SK-N-SH (cell line): ENCODE measurements at regions not wholly inside any gene's neighbourhood (a gene's known extent, or its start where the extent isn't known, plus 50 kb on each side); places are given as distances from the start of the nearest gene placed in this dataset.

ENCODE experiments used
- CTCF ChIP-seq: fragments of 200-600 bp; sonication (generic); IDR thresholded peaks from 2 replicates; pipeline ENCODE4 v1.6.1; 2017; ENCODE audit warnings: antibody characterized with exemption, mild to moderate bottlenecking, moderate library complexity
- EZH2phosphoT487 ChIP-seq: fragments of 200-600 bp; sonication (generic); IDR thresholded peaks from 2 replicates; pipeline ENCODE4 v1.6.1; 2017; ENCODE audit warnings: low read depth, mixed run types, mild to moderate bottlenecking, antibody characterized with exemption, moderate library complexity, borderline replicate concordance
- GABPA ChIP-seq: IDR thresholded peaks from 2 replicates; pipeline ENCODE4 v1.4.0; 2012; ENCODE audit warnings: low read depth, mild to moderate bottlenecking
- JUND ChIP-seq: IDR thresholded peaks from 2 replicates; pipeline ENCODE4 v1.4.0; 2012
- NFIC ChIP-seq: IDR thresholded peaks from 2 replicates; pipeline ENCODE4 v1.4.0; 2012; ENCODE audit warnings: borderline replicate concordance
- POLR2AphosphoS5 ChIP-seq: IDR thresholded peaks from 2 replicates; pipeline ENCODE4 v1.6.1; 2012; ENCODE audit warnings: low read depth, low read length
- RAD21 ChIP-seq: IDR thresholded peaks from 2 replicates; pipeline ENCODE4 v1.6.1; 2012; ENCODE audit warnings: mild to moderate bottlenecking, low read length
- RCOR1 ChIP-seq: fragments of 150-350 bp; IDR thresholded peaks from 2 replicates; pipeline ENCODE4 v1.6.1; 2017; ENCODE audit warnings: antibody characterized with exemption, low read length
- REST ChIP-seq: IDR thresholded peaks from 2 replicates; pipeline ENCODE4 v1.6.1; 2012; ENCODE audit warnings: mild to moderate bottlenecking, low read depth, low read length, moderate library complexity
- SIN3A ChIP-seq: IDR thresholded peaks from 2 replicates; pipeline ENCODE4 v1.6.1; 2012; ENCODE audit warnings: low read depth, mild to moderate bottlenecking, low read length, moderate library complexity, borderline replicate concordance
- USF1 ChIP-seq: IDR thresholded peaks from 2 replicates; pipeline ENCODE4 v1.4.0; 2012; ENCODE audit warnings: low read depth, borderline replicate concordance
- YY1 ChIP-seq: IDR thresholded peaks from 2 replicates; pipeline ENCODE4 v1.4.0; 2012; ENCODE audit warnings: low read depth, mild to moderate bottlenecking
- ZBTB33 ChIP-seq: IDR thresholded peaks from 2 replicates; pipeline ENCODE4 v1.4.0; 2012; ENCODE audit warnings: low read depth, borderline replicate concordance

GRCh38 chr5:174404848-174405247 is 319.5 kb upstream of the MSX2 start:
- no peak for TF ChIP-seq EZH2phosphoT487
- no peak for TF ChIP-seq SIN3A
- TF ChIP-seq USF1: no peak
- TF ChIP-seq CTCF: no peak
- TF ChIP-seq GABPA: no peak
- TF ChIP-seq ZBTB33: no peak
- no peak for TF ChIP-seq RAD21
- TF ChIP-seq NFIC: no peak
- no peak for TF ChIP-seq JUND
- TF ChIP-seq REST: no peak
- TF ChIP-seq POLR2AphosphoS5: no peak
- TF ChIP-seq RCOR1: no peak
- no peak for TF ChIP-seq YY1
